NCI-H446 treated with DMSO at 0.1 percent for 48 hours (cell line): ENCODE measurements at regions not wholly inside any gene's neighbourhood (a gene's known extent, or its start where the extent isn't known, plus 50 kb on each side); places are given as distances from the start of the nearest gene placed in this dataset.
A peak's percentile ranks its signal among the peaks of the same experiment; 100 is the strongest.
"Not testable (repeated sequence)": the region's sequence is repeated elsewhere in the genome, so short reads cannot be mapped to it uniquely, and the experiment has no call there.

Experiments
- DNase-seq: peaks from one replicate; lab custom pipeline; 2025; lab: John Stamatoyannopoulos, UW

DNA sequence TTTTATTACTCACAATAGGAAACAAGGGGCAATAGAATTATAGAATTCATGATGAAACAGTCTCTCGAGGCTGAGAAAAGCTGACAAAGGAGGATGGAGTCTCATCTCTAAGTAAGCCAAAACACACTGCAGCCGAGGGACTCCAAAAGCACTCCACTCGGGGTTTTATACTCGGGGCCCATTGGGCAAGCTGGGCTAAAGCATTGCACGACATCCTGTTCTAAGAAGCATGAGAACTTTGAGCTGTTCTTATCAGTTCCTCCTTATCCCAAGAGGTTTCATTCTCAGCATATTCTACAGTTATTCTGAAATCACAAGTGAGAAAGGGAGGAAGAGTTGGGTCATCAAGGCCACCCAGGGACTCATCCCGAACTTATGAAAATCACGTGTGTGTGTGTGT, 1475.5 kb downstream of the PCDH18 start:
- no peak for DNase-seq

DNA sequence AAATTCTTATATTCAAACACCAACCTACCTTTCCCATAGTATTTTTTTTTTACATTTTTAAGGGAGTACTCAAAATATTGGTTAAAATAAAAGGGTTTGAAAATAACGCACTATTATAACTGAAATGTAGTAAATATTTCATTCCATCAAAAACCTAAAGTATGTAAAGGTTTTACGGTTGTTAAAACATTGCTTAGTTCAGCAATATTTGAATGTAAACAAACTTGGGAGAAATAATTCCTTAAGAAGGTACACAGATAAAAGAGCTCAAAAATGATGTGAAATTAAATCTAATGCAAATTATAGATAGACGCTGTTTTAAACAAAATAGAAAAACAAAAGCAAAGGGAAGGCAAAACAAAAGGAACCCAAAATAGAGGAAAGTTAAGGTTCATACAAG, 1476.9 kb downstream of the PCDH18 start:
- no peak for DNase-seq

DNA sequence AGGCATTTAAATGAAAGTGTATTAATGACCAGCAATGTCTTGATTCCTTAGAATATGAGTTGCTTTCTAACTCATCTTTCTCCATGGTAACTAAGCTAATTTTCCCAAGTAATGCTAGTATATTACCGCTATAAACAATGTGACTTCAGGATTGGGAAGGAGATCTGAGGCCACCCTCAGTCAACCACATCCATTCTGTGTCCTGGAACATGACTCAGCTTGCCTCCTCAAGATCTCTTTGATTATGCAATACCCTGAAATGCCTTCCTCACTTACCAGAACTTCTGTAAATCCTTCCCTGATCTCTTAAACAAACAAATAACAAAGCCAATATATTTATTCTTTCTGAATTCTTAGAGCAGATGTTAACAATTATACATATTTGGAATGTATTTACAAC, 1495.5 kb downstream of the PCDH18 start:
- no peak for DNase-seq

DNA sequence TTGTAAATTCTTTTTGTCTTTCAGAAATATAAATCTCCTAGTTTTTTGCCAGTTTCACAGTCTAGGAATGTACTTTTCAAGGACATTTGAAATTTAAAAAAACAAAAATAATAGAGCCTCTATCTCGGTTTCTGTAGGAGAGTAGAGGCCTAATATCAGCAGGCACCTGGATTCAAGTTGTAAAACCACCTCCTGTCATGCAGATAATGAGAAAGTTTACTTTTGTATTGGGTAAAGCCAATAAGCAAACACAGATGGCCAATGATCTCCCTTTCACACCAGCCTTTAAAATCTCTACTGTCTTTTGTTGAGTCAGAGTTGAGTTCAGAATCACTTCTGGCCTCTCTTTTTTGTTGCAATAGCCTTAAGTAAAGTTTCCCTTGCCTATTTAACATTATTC, 1499.9 kb downstream of the PCDH18 start:
- no peak for DNase-seq

DNA sequence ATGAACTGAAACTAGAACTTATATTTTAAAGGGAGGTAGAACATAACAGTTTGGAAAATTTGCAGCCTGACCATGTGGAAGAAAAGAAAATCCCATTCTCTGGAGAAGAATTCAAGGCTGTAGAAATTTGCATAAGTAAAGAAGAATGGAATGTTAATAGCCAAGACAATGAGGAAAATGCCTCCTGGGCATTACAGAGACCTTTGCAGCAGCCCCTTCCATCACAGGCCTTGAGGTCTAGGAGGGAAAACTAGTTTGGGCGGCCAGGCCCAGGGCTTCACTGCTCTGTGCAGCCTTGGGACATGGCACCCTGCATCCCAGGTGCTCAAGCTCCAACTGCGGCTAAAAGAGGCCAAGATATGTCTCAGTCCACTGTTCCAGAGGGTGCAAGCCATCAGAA, 1506.8 kb downstream of the PCDH18 start:
- DNase-seq, result no peak

DNA sequence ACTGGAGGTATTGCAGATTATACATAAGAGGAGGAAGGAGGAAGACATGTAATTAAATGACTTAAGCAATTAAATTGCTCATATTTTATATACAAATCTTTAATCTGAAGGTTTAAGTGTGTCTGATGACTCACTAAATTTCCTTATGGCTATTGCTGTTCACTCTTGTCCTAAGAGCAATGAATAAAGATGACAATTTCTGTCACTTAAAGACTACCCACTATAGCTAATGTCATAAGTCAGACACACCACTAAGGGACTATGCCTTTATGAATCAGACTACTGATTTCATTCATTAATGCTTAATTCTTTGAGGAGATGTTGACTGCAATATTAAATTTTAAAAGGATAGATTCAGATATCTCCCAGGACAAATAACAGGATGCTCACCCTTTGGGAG, 1514.7 kb downstream of the PCDH18 start:
- DNase-seq, result no peak

DNA sequence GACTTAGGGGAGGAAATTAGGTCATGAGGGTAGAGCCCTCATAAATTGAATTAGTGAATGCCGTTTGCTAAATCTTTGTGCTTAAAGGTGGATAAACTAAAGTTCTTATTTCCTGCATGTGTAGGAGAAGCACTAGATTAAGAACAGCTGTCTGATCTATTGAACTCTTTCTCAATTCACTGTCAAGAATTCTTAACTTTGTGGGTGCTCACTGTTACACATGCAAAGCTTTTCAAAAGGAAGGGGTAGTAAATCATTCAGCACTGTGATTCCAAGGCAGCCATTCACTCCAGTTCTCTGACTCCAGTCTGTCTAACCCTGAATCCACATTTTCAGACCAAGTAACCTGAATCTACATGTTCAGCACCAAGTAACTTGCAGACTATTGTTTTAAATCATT, 1520.1 kb downstream of the PCDH18 start:
- no peak for DNase-seq

DNA sequence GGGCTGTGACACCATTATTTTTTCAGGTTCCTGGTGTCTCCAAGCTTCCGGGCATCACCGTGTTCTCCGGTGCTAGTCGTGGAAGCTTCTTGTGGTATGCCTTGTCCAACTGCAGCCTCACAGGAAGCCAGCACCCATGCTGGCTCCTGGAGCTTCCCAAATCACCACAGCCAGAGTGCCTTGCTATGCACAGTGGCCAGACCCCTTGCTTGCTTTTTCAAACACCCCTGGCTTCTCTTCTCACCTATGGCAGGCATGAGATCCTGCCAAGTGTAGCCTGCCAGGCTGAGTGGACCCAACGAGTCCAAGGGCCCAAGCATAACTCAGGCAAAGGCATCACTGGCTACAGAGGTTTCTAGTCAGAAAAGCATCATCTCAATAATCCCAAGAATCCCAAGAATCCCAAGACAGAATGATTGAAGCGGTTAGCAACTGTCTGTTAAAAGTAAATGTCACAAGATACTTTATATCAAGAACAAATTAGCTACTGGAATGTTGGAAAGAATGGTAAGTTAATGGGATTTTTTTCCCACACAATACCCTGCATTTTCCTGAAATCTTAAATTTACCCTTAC, 1522.9 kb downstream of the PCDH18 start:
- DNase-seq, result no peak

DNA sequence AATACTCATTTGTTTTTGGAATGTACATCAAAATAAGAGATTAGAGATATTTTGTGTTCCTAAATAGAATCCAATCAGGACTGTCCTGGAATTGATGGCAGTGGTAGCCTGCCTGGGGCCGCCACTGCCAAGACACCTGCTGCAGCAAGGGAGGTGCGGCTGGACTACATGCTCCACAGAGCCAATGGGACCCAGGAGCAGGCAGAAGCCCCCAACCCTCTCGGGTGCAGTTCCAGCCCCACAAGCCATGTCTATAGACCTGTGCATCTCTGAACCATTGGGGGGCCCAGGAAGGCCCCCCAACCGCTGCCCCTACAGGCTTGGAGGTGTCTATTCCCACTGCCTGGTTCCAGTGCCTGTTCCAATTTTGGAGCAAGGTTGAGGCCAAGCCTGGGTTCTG, 1524.3 kb downstream of the PCDH18 start:
- DNase-seq, result no peak

DNA sequence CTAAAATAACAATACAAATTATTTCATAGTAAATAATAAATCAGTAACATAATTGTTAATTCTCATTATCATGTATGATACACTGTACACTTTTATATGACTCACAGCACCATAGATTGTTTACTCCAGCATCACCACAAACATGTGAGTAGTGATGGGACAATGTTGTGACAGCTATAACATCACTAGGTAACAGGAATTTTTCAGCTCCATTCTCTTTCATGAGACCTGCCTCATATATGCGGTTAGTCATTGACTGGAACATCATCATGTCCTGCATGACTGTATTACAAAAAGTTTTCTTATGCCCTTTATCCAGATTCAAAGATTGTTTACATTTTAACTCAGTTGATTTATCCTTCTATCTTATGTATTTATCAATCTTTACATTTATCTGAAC, 1530.0 kb downstream of the PCDH18 start:
- DNase-seq, result no peak

DNA sequence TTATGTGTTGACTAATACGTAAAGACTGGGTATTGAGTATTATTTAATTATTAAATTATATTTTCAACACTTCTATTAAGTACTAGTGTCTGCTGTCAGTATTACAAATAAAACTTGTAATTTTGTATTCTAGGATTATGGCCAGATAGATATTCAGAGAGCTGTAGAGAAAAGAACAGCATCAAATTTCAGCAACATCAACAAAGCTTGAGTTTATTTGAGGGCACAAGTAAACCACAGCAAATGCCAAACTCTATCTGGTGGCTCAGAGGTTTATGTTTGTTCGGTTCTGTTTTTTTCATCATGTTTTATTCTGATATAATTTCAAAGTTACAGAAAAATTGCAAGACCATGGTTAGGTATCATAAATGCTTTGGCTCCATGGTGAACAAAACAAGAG, 1530.5 kb downstream of the PCDH18 start:
- DNase-seq, result no peak

DNA sequence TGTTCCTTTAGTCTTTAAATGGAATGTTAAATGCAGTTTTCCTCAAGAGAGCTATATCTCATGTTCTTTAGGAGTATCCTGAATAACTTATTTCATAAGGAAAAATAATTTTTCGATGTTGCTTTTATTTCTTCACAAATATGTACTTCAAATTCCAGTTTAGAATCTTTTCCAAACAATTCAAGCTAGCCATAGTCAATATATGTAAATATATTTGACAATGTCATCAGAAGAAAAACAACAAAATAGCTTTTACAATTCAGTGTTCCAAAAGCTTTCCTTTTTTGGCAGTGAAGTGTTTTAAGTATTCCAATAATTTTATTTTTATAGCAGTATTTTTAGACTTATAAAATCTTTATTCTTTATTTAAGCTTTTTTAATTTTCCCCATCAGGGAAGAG, 1532.0 kb downstream of the PCDH18 start:
- no peak for DNase-seq

DNA sequence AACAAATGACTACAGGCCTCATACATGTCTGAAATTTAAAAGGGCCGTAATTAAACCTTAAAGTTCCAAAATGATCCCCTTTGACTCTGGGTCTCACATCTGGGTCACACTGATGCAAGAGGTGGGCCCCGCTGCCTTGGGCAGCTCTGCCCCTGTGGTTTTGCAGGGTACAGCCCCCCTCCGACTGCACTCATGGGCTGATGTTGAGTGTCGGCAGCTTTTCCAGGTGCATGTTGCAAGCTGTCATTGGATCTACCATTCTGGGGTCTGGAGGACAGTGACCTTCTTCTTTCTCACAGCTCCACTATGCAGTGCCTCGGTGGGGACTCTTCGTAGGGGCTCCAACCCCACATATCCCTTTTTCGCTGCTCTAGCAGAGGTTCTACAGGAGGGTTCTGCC, 1537.9 kb downstream of the PCDH18 start:
- no peak for DNase-seq

DNA sequence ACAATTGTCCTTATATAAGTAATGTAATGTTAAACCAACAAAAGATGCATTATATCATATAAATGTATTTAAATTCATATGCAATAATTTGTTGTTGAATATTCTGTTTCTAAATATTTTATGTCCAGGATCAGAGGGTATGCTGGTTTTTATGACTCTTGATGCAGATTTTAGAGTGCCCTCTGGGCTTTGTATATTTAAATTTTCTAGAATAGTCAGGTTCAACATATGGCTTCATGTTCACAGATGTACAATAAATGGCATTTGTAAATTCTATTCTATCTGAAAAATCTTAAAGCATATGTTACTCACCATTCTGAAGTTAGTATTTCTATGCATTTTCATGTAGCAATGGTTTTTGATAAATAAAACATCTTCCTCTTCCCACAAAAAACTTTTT, 1555.4 kb downstream of the PCDH18 start:
- DNase-seq, result no peak

DNA sequence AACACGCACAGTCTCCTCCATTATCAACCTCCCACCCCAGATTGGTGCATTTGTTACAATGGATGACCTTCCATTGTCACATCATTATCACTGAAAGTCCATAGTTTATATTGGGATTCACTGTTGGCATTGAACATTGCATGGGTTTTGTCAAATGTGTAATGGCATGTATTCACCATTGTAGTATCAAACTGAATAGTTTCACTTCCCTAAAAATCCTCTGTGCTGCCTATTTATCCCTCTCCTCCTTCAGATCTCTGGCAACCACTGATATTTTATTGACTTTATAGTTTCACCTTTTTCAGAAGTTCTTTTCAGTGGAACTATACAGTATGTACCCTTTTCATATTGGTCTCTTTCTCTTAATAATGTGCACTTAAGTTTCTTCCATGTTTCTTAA, 1565.4 kb downstream of the PCDH18 start:
- no peak for DNase-seq

DNA sequence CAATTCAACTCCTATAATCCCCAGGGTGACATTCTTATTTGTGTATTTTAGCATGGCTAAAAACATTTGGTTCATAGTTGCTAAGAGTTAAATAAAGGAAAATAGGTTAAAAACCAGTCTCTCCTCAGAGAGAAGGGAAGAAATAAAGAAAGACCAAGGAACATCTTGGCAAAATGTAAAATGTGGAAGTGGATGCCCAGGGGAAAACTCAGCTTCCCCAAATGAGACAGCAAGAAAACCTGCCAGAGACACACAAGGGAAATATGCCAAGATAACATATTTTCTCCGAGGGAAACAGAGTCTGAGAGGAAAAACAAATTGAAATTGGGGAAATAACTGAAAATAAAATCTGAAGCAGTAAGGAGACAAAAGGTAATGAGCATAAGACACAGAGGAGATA, 1569.3 kb downstream of the PCDH18 start:
- no peak for DNase-seq

DNA sequence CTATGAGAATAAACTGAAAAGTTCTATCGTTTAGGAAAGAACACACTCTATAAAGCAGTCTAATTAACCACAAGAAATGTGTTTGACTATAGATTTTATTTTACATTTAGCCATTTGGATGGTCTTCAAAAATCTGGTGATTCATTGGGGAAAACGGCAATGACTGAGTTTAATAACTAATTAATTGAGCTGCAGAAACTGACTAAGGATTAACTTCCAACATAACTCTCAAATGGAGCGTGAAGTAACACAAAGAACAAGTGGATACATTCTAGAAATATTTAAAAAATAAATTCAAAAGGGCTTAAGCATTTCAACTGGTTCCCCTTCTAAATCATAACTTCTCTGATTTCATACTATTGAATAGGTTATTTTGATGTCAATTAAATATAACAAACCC, 1582.4 kb downstream of the PCDH18 start:
- DNase-seq, result no peak

DNA sequence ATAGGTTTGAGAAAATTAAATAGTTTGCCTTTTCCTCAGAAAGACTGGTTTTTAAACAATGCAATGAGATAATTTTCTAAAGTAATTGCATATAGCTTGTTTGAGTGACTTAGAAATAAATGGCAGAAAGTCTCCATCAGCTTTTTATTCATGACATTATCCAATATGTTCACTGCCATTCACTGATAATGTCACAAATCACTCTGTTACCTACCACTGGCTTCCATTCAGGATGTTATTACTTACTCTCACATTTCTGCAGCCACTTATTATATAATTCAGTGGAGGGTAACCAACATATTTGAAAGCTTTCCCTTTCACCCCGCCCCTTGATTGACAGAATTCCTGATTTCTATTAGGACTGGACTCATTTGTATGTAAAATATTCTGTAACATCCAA, 1583.5 kb downstream of the PCDH18 start:
- no peak for DNase-seq

DNA sequence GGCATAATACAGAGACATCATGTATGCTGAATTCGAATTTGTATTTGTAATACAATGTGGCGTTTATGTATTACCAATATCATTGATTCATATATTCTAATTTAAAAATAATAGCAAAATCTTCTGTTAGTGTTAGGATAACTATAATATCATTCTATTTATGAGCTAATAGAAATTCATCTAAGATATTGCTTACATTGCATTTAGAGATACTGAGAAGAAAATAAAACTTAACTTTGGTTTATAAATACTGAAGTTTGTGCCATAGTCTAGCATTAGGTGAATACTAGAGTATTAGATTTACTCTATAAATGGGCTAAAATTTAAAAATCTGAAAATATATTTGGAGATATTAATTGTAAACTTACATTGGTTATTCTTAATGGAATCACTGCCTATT, 1590.6 kb downstream of the PCDH18 start:
- DNase-seq, result no peak

DNA sequence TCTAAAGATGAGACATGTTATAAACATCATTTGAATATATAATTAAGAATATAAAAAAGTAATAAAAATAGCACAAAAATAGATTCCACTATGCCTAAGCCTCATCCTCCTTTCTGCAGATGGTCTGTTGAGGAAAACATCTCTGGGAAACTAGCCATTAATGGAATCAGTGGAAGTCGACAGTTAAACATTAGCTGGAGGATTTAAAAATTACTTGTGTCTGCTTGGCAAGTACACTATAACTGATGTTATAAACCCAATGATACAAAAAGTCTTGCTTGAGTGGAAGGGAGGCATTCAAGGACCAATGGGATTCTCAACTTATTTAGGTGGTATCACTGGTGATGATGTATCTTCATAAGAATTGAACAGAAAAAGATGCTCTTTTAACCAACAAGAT, 1598.3 kb downstream of the PCDH18 start:
- DNase-seq, result peak; percentile 47

DNA sequence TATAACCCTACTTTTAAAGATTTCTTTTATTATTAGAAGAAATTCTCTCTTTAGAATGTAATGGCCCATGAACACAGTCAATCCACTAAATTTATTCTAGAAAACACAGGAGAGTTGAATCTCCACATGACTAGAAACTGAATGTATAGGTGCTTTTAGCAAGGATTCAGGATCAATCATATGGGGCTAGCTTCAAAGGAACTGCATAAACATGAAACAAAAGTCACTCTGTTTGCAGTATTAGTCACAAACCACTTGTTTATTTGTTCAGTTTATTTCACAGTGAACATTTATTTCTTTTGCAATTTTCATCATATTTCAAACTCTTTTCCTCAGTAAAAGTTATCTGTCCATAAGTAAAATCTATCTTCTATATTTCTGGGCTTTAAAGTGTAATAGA, 1604.6 kb downstream of the PCDH18 start:
- DNase-seq, result no peak

DNA sequence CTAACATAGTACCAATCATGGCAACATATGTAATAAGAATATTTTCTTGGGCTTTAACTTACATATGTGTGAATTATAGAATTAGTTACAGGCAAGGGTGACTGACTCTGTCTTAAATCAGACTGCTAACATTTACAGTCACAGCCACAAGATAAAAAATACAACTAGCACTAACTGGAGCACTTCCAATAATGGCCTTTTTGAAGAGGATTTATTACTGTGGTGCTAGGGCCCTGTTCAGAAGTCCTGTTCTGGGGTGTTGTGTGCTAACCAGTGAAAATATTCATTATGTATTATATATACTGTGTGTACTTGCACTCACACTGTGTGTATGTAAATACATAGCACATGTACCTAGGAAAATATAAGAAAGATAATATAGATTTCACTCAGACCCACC, 1611.2 kb downstream of the PCDH18 start:
- no peak for DNase-seq

DNA sequence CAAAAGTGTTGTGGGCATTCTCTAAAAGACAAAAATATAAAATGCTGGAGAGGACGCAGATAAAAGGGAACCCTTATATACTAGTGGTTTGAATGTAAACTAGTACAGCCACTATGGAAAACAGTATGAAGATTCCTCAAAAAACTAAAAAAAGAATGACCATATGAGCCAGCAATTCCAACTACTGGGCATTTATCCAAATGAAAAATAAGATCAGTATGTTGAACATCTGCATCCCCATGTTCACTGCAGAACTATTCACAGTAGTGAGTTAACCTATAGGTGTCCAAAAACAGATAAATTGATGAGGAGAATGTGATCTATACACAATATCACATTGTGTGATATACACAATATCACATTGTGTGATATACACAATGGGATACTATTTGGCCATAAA, 1615.3 kb downstream of the PCDH18 start:
- DNase-seq, result peak; percentile 55

DNA sequence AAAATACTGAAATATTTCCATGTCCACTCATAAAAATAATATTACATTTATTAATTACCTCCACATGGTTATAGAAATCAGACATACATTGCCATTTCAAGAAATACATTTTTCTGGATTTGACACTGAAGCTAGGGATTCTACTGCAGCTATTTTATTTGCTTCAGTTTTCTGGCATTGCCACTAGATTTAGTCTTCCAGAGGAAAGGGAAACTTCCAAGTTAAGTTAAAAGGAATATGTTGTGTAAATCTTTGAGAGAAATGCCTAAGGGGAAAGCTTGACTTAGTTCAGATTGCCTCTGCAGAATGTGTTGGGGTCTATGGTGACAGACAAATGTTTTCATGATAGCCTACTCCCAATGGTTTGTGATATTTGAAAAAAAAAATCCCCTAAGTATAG, 1631.3 kb downstream of the PCDH18 start:
- DNase-seq, result no peak

DNA sequence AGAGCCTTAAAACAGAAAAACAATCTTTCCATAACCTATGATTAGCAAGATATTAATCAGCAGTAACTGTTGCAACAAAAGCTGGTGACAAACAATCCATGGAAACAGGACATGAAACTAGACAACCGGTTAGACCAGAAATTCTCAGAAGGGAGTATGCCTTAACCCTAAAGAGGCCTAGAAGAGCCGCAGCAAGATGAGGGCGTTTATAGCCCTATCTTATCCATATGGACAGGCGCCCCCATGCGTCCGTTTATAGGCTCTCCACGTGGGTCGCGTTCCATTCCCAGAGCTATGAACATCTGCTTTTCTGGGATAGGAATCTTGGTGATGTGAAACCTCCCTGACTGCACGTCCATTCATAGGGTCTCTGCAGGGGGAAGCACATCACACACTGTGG, 1662.7 kb upstream of the PABPC4L start:
- not testable (repeated sequence) for DNase-seq
